MM.1S (cell line): ENCODE measurements at regions not wholly inside any gene's neighbourhood (a gene's known extent, or its start where the extent isn't known, plus 50 kb on each side); places are given as distances from the start of the nearest gene placed in this dataset.
A peak's percentile ranks its signal among the peaks of the same experiment; 100 is the strongest.

ENCODE experiments used
- DNase-seq: peaks from one replicate; pipeline ENCODE4 v3.0.0-alpha.2; 2015
- H2AFZ ChIP-seq: fragments of 300-600 bp; sonication (generic); 2 replicates; pipeline ENCODE4 v1.6.0; 2016; ENCODE audit warnings: antibody characterized with exemption, low read length
- H3F3A ChIP-seq: fragments of 300-600 bp; sonication (generic); 2 replicates; pipeline ENCODE4 v1.6.1; 2016; ENCODE audit warnings: mild to moderate bottlenecking, antibody characterized with exemption, low read length, moderate library complexity, mixed read lengths; ENCODE audit not compliant: insufficient read depth
- H3K27ac ChIP-seq: fragments of 300-600 bp; sonication (generic); 2 replicates; pipeline ENCODE4 v1.5.1; 2016; ENCODE audit warnings: mild to moderate bottlenecking, low read length
- H3K27me3 ChIP-seq: fragments of 300-600 bp; sonication (generic); replicated peaks from 2 replicates; pipeline ENCODE4 v1.6.0; 2016; ENCODE audit warnings: low read length; ENCODE audit not compliant: insufficient read depth
- H3K36me3 ChIP-seq: fragments of 300-600 bp; sonication (generic); replicated peaks from 2 replicates; pipeline ENCODE4 v1.6.1; 2016; ENCODE audit warnings: mild to moderate bottlenecking, low read length, mixed read lengths; ENCODE audit not compliant: insufficient read depth
- H3K4me1 ChIP-seq: fragments of 300-600 bp; sonication (generic); 2 replicates; pipeline ENCODE4 v1.6.1; 2016; ENCODE audit warnings: low read length, mixed read lengths
- H3K4me2 ChIP-seq: fragments of 300-600 bp; sonication (generic); 2 replicates; pipeline ENCODE4 v1.6.0; 2016; ENCODE audit warnings: low read depth, low read length
- H3K4me3 ChIP-seq: fragments of 300-600 bp; sonication (generic); 2 replicates; pipeline ENCODE4 v1.5.1; 2016; ENCODE audit warnings: low read length, mixed read lengths
- H3K79me2 ChIP-seq: fragments of 300-600 bp; sonication (generic); 2 replicates; pipeline ENCODE4 v1.6.1; 2016; ENCODE audit warnings: mixed run types, low read length, mixed read lengths
- H3K9ac ChIP-seq: fragments of 300-600 bp; sonication (generic); 2 replicates; pipeline ENCODE4 v1.6.1; 2016; ENCODE audit warnings: low read length, mixed read lengths
- H3K9me2 ChIP-seq: fragments of 300-600 bp; sonication (generic); replicated peaks from 2 replicates; pipeline ENCODE4 v1.6.1; 2016; ENCODE audit warnings: mild to moderate bottlenecking, low read length, mixed read lengths; ENCODE audit not compliant: insufficient read depth
- H3K9me3 ChIP-seq: fragments of 300-600 bp; sonication (generic); replicated peaks from 2 replicates; pipeline ENCODE4 v1.6.1; 2016; ENCODE audit warnings: mild to moderate bottlenecking, low read length, mixed read lengths; ENCODE audit not compliant: insufficient read depth
- H4K20me1 ChIP-seq: fragments of 300-600 bp; sonication (generic); 2 replicates; pipeline ENCODE4 v1.6.1; 2016; ENCODE audit warnings: mild to moderate bottlenecking, low read length, moderate library complexity, mixed read lengths; ENCODE audit not compliant: insufficient read depth
- CTCF ChIP-seq: fragments of 300-600 bp; sonication (generic); IDR thresholded peaks from 2 replicates; pipeline ENCODE4 v1.5.1; 2016; ENCODE audit warnings: antibody characterized with exemption, low read length, mixed read lengths
- EZH2 ChIP-seq: fragments of 300-600 bp; sonication (generic); optimal IDR thresholded peaks from 2 replicates; pipeline ENCODE3; 2017; ENCODE audit warnings: low read depth, mild to moderate bottlenecking, antibody characterized with exemption, low read length, mixed read lengths
- EZH2phosphoT487 ChIP-seq: fragments of 300-600 bp; sonication (generic); IDR thresholded peaks from 2 replicates; pipeline ENCODE4 v1.6.1; 2018; ENCODE audit warnings: antibody characterized with exemption, low read length

GRCh38 chr5:167905919-167906853 is 385.3 kb upstream of the WWC1 start:
- Histone ChIP-seq H3K4me2 (no peak overlapping the region), H3K4me3 (no peak overlapping the region), H3K9me3 (no peaks in the 10 kb centered on the region), H3K27me3 (no peaks in the 10 kb centered on the region), H3K9ac (no peak overlapping the region), H3K79me2 (no peaks in the 10 kb centered on the region), H3F3A (0 out of 2 replicates have a peak, but pooled peaks cover 2% of the 10 kb centered on the region), H3K36me3 (no peaks in the 10 kb centered on the region), H3K4me1 (peaks cover 14% of the 10 kb centered on the region), H3K9me2 (no peaks in the 10 kb centered on the region), H2AFZ (no peak overlapping the region), H3K27ac (no peak overlapping the region), H4K20me1 (no peaks in the 10 kb centered on the region)
- TF ChIP-seq EZH2 (no peak), CTCF (no peak), EZH2phosphoT487 (no peak)
- no peak for DNase-seq

- Histone ChIP-seq H2AFZ (no peak overlapping the region), H4K20me1 (no peaks in the 10 kb centered on the region), H3F3A (peaks cover 2% of the 10 kb centered on the region; the same call in 1 of the 2 replicates), H3K9me3 (no peaks in the 10 kb centered on the region), H3K36me3 (no peaks in the 10 kb centered on the region), H3K9ac (no peak overlapping the region), H3K4me2 (no peak overlapping the region), H3K27me3 (peaks cover 5% of the 10 kb centered on the region; the same call in 1 of the 2 replicates), H3K4me1 (peaks cover 16% of the 10 kb centered on the region), H3K4me3 (no peak overlapping the region), H3K9me2 (no peaks in the 10 kb centered on the region), H3K27ac (no peak overlapping the region), H3K79me2 (no peaks in the 10 kb centered on the region)
- TF ChIP-seq EZH2 (no peak), CTCF (no peak), EZH2phosphoT487 (no peak)
- DNase-seq: no peak
Measured at GRCh38 chr5:167908606-167909005, 382.8 kb upstream of the WWC1 start.

GRCh38 chr5:167912941-167913665 is 378.3 kb upstream of the WWC1 start:
- Histone ChIP-seq H3K36me3 (no peaks in the 10 kb centered on the region), H3K4me2 (peak overlapping the region; percentile 26), H2AFZ (no peak overlapping the region), H3K27me3 (peaks cover 5% of the 10 kb centered on the region; the same call in 1 of the 2 replicates), H4K20me1 (no peaks in the 10 kb centered on the region), H3K9me3 (no peaks in the 10 kb centered on the region), H3K79me2 (no peaks in the 10 kb centered on the region), H3K27ac (no peak overlapping the region), H3K9ac (no peak overlapping the region), H3K9me2 (no peaks in the 10 kb centered on the region), H3K4me3 (no peak overlapping the region), H3K4me1 (peaks cover 20% of the 10 kb centered on the region), H3F3A (peaks cover 5% of the 10 kb centered on the region; the same call in 1 of the 2 replicates)
- TF ChIP-seq CTCF (no peak), EZH2phosphoT487 (no peak), EZH2 (no peak)
- DNase-seq: peak; percentile 24
